22Rv1 (cell line): ENCODE measurements at regions not wholly inside any gene's neighbourhood (a gene's known extent, or its start where the extent isn't known, plus 50 kb on each side); places are given as distances from the start of the nearest gene placed in this dataset.

Source experiments
- CTCF ChIP-seq: fragments of 450-650 bp; IDR thresholded peaks from 2 replicates; pipeline ENCODE4 v1.5.1; 2017; ENCODE audit warnings: mild to moderate bottlenecking
- ZFX ChIP-seq: fragments of 450-650 bp; IDR thresholded peaks from 2 replicates; pipeline ENCODE4 v1.6.1; 2017; ENCODE audit warnings: antibody characterized with exemption, borderline replicate concordance

- TF ChIP-seq CTCF (no peak), ZFX (no peak)
Measured at GRCh38 chr6:138564170-138564721, 65.0 kb upstream of the NHSL1 start.
